HG03442 (cell line): ENCODE measurements at regions not wholly inside any gene's neighbourhood (a gene's known extent, or its start where the extent isn't known, plus 50 kb on each side); places are given as distances from the start of the nearest gene placed in this dataset.

Experiments
- ATAC-seq: cut with Tn5 transposase; IDR thresholded peaks from one replicate; pipeline ENCODE4 v1.9.1; 2021; ENCODE audit warnings: mild to moderate bottlenecking, moderate library complexity; ENCODE audit not compliant: unreplicated experiment

DNA sequence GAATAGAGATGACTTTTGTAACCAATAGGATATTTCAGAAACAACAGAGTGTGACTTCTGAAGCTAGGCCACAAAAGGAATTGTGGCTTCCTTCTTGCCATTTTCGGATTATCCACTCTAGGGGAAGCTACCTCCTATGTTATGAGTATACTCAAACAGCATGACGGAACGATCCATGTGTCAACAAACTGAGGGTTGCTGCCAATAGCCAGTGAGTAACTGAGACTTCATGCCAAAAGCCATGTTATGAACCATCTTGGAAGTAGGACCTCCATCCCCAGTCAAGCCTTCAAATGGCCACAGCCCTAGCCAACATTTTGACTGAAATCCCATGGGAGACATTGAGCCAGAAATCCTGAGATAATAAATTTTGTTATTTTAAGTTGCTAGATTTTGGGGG lies 69.0 kb upstream of the IL6 start:
- no peak for ATAC-seq

DNA sequence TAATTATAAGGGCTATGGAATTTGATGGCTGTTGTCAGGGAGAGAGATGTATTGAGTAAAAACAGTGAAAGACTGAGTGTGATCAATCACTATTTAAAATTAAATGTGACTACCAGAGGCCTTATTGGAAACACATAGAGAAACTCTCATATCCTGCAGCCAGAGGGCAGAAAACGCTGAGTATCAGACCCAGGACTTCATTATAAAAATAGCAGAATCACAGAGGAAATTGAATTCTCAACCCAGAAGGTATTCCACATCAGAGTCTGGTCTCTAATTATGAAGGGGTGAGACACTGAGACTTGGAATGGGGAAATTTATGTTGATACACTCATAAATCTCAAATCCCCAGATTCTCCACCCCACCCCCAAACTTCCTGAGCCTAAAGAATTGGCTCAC lies 69.5 kb upstream of the IL6 start:
- no peak for ATAC-seq

DNA sequence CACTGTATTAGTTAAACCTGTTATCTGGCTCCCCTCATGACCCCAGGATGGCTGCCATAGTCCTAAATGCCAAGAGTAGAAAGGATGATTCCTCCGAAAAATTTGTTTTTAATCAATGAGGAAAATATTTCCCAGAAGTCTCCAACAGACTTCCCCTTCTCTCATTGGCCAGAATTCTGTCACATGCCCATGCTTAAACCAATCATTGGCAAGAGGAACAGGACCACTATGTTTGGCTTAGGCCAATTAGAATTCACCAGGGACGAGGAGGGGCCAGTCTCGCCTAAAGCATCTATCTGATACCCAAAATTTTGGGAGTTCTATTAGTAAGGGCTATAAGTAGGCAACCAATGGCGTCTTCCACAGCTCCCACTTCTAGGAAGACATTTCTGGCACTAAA lies 71.2 kb upstream of the IL6 start:
- ATAC-seq = no peak

DNA sequence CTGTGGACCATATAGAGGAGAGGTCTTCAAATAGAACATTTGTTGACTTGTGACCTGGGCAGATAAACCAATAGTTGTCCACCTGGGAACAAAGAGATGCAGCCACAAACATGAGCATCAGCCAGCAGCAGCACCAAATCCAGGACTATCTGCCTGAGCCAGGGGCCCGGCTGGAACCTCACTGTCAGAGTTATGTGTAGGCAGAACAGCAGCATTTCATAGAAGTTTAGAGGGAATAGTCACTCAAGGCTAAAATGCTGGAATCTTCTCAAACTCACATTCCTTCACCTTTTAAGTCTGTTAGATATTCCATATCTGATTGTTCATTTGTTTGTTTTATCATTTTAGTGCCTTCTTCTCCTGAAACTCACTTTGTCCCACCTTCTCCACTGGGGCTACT lies 72.2 kb upstream of the IL6 start:
- ATAC-seq = no peak

DNA sequence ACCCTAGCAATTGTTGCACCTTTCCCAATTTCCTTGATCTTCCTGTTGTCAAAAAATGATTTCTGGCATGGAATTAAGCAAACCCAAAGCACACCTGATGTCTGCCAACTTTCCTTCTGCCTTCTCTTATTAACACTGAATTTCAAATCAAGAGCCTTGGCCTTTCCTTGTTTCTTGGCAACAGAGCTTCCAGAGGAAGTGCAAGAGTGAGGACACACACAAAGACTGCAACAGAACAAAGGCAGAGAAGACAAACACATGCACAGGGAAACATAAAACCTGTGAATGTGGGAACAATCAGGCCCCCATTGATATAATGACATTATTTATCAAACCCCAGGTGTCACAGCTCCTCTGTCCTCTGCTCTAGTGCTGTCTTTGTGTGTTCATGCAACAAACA lies 73.0 kb upstream of the IL6 start:
- no peak for ATAC-seq

DNA sequence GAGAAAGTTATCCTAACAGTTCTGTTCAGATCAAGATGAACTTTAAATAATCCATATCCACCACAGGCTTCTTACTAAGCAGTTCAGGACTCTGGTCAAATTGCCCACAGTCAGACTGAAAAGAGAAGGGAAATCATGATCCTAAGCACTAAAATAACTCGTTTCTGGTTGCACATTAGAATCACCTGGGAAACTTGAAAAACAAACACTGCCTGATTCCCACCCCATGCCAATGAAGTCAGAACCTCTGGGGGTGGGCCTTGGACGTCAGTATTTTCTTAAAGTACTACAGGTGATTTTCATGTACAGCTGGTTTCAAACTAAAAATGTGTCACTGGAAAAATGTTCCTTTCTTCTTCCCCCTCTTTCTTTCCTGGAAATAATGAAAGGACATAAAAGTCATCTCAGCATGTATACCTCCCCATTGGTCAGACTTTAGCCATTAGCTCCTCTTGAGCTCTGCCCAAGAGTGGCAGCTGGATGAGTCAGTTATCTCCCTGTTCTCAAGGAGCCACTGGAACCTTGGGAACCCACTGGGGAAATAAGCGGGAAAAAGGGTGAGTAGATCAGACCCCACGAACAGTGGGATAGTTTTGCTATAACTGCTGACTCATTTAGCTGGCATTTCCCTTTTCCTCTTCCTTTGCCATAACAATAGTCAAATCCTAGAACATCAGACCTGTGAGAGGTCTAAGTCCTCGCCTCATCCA lies 75.3 kb upstream of the IL6 start:
- ATAC-seq = no peak

DNA sequence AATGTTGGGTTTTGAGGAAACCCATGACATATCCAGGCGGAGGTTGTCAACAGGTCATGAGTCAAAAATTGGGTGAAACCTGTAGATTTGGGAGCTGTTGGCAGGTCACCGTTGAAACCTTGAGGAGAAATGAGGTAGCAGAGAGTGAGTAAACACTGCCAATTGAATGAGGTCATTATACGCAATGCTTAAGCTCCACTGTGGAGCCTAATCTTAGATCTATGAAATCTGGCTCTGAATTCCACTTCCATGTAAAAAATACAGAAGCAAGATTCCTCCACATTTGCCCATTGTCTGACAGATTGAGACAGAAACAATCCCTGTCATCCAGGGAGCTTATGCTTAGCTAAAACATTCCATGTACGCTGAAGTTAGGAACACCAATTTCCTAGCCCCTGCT lies 76.0 kb upstream of the IL6 start:
- ATAC-seq = no peak

DNA sequence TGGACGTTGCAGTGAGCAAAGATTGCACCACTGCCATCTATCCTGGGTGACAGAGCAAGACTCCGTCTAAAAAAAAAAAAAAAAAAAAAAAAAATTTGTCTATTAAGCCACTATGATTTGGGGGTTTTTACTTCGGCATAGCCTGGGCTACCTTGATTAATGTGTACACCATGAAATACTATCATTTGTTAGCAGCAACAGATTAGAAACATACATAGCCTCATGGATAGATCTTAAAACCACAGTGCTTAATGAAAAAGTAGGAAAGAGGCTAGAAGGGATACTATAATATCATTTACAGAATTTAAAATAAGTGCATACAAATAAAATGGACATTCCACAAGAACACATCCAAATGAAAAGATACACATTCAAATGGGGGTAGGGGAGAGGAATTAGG lies 77.3 kb upstream of the IL6 start:
- ATAC-seq = no peak

DNA sequence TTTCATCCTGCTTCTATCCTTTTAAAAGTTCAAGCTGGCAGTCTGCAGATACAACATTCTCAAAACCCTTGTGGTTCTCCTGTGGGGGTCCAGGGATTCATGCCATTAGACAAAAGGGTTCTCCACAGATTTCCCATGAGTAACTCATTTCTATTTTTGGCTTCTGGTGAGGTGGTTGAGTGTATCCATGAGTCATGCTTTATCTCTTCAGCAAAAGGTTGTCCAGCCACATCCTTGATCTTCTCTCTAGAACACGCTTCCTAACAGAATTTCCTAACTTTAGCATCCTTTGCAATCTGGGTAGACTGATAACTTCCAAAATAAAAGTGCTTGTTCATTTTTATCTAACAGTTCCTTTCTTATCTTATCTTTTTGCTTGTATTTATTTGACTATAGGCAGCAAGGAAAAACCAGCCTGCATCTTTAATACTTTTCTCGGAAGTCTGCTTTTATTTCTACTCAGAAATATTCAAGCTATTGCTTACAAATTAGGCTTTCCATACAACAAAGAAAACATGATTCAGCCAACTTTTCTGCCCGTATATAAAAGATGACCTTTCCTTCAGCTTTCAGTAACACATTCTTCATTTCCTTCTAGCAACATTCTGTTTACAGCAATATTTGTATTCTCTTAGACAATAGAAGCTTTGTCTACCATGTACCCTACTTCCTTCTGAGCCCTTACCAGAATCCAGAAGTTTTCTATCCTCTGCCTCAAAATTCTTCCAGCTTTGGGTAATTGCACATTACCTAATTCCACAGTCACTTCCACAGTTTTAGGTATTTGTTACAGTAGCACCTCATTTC lies 79.3 kb upstream of the IL6 start:
- no peak for ATAC-seq

DNA sequence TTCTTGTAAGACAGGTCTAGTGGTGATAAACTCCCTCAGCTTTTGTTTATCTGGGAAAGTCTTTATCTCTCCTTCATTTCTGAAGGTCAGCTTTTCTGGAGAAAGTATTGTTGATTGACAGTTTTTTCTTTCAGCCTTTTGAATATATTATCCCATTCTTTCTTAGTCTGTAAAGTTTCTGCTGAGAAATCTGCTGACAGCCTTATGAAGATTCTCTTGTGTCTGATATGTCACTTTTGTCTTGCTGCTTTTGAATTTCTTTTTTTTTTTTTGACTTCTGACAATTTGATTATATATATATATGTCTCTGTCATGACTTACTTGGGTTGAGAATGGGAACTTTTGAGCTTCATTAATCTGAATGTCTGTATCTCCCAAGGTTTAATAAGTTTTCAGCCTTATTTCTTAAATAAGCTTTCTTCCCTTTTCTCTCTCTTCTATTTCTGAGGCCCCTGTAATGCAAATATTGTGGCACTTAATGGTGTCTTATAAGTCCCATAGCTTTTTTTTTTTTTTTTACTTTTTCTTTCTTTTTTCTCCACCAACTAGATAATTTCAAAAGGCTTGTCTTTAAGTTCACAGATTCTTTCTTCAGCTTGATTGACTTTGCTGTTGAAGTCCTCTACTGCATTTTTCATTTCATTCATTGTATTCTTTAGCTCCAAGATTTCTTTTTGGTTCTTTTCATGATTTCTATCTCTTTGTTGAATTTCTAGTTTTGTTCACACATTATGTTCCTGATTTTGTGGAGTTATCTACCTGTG lies 81.4 kb upstream of the IL6 start:
- ATAC-seq = no peak

DNA sequence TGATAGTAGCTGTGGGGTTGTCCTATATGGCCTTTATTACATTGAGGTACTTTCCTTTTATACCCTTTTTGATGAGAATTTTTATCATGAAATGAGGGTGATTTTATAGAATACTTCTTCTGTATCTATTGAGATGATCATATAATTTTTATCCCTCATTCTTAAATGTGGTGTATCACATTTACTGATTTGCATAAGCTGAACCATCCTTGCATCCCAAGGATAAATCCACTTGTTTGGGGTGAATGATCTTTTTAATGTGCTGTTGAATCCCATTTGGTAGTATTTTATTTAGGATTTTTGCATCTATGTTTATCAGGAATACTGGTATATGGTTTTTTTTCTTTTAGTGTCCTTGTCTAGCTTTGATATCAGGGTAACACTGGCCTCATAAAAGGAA lies 84.5 kb upstream of the IL6 start:
- ATAC-seq = no peak

DNA sequence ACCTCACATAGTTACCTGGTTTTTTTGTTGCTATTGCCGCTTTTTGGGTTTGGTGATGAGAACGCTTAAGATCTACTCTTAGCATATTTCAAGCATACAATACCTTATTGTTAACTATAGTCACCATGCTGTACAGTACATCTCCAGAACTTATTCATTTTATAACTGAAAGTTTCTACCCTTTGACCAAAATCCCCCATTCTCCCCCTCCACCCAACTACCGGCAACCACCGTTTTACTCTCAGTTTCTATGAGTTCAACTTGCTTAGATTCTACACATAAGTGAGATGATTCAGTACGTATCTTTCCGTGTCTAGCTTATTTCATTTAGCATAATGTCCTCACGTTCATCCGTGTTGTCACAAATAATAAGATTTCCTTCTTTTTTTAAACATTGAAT lies 86.7 kb upstream of the IL6 start:
- ATAC-seq = peak; percentile 99

DNA sequence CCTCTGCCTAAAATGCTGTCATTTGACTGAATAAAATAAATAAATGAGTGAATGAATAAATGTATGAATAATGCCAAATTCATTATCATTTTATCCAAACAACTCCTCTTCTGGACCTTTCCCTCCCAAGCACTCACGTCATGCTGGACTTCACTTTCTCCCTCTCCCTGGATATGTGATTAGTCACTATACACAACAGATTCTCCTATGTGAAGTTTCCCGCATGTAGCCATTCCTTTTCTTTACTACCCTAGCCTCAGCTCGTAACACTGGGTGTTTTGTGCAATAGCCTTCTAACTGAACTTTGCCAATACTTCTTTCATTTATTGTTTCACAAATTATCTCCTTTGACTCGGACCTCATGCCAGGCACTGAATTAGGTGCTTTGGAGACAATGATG lies 87.6 kb upstream of the IL6 start:
- ATAC-seq = no peak

DNA sequence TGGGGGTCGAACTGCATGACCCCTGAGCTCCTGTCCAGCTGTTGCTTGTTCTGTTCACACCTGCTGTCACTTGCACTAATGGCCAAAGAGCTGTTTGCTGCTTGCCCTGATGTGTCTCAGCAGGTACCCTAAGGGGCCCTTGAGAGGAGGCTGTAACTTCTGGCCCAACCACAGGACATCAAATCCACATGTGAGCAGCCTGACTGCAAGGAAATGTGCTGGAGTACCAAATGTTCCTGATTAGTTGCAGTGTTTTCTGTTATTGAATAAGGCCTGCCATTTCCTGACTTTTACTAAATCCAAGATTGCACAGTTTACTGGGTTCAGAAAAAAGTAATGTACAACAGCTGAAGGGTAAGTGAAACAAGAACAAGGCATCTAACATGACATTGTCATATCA lies 91.7 kb upstream of the IL6 start:
- no peak for ATAC-seq

DNA sequence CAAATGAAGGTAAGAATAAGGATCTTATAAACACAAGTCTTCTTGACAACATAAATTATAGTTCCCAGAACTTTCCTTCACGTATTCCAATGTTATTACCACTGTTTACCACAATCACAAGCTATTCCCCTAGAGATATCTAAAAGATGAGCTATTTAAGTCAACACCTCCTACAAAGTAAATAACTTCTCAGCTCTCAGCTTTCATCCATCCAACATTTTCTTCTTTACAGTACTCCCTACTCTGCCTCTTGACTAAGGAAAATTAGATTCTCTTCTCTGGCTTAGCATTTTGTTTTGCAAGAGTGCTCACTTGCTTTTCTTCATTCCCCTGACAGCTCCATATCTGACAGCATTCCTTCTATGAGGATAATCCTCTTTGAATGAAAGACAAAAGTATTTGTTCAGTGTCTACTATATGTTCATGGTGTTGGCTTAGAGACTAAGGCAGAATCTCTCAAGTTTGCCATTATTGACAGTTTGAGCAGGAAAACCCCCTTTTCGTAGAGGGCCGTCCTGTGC lies 93.0 kb upstream of the IL6 start:
- ATAC-seq = no peak

DNA sequence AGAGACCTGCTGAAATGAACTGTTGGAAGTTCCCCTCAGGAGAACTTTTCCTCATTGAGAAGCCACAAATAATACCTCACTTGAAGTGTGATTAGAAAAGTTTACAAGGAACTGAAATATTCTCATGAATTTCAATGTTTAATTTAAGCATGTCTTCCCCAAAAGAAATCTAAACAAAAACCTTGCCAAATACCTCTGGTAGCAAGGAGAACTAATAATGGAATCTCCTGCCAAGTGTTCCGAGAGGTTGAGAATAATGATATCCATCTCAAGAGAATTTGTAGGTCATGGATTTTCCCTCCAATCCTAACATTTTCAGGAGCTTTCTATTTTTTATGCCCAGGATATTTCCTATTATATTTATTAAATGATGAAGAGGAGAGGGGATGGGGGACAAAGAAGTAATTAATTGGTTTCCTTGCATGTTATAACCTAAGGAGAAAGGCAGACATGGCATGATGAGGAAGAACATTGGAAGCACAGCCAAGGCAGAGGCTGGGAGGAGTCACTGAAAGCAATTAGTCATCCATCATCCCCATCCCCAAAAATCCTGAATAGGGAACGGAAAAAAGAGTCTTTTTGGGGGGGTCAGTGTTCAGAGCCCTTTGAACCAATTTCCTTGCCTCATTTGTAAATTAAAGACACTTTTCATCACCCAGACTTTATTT lies 93.6 kb upstream of the IL6 start:
- no peak for ATAC-seq

DNA sequence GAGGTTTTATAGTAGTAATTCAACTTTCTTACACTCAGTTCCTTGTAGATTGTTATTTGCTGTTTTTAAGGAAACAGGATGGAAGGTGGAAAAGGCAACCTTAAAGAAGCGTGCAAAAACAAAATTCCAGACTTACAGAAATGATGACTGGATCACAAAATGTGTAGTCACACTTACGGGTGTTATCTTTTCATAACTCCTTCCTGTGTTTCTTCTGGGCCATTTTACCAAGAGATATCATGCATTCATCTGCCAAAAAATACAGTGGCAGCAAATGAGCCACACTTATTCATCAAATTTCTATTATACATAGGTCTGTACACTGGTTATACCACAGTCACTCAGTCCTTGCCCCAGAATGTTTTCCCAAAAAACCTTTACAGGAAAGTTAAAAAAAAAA lies 94.3 kb upstream of the IL6 start:
- no peak for ATAC-seq

DNA sequence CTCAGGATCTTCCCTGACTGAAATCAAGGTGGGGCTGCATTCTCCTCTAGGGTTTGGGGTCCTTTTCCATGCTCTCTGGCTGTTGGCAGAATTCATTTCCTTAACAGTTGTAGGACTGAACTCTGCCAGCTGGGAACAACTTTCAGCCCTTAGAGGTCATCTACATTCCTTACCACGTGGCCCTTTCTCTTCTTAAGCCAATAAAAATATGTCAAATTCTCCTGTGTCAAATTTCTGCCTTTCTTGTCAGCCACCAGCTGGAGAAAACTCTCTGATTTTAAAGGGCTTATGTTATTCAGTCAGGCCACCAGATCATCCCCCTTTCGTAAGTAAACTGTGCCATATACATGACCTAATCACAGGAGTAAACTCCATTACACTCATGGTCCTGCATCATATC lies 95.3 kb upstream of the IL6 start:
- no peak for ATAC-seq

DNA sequence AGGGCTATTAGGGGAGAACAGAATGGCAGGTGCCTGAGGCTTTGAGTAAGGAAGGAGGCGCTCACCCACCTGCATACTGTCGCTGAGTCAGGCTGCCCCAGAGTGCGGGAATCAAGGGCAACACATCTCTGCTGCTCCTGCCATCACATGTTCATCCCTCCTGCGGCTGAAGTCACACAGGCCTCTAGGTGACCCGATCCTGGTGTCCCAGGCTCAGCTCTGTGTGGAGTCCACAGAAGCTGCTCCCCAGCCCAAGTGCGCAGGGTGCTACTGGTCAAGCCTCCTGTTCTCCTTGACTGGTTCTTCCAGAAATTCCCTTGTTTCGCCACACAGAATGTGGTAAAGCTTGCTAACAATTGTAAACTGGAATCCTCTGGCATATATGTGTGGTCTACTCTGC lies 96.9 kb upstream of the IL6 start:
- ATAC-seq = no peak

DNA sequence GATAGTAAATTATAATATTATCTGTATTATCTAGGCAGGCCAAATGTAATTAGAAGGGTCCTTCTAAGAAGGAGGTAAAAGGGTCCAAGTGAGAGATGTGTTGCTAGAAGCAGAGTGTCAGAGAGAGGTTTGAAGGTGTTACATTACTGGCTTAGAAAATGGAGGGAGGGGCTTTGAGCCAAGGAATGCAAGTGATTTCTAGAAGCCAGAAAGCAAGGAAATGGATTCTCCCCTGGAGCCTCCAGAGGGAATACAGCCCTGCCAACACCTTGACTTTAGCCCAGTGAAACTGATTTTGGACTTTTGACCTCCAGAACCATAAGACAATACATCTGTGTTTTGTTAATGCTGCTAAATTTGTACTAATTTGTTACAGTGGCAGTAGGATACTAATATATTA lies 97.9 kb upstream of the IL6 start:
- no peak for ATAC-seq

DNA sequence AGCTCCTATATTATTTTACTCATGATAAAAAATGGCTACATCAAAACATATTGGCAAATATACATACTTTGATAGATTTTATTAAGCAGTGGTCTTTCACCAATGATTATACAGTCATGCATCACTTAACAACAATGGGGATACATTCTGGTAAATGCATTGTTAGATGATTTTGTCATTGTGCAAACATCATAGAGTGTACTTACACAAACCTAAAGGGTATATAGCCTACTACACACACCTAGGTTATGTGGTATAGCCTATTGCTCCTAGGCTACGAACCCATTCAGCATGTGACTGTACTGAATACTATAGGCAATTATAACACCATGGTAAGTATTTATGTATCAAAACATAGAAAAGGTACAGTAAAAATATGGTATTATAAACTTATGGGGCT lies 98.9 kb upstream of the IL6 start:
- no peak for ATAC-seq
